GM12878 (cell line): ENCODE measurements at regions not wholly inside any gene's neighbourhood (a gene's known extent, or its start where the extent isn't known, plus 50 kb on each side); places are given as distances from the start of the nearest gene placed in this dataset.

Experiments
- ATAC-seq: fragments of 200-7000 bp; cut with Tn5 transposase; 3 replicates; pipeline ENCODE4 v1.9.1; 2020; ENCODE audit warnings: mild to moderate bottlenecking, moderate library complexity
- BruUV-seq: library from RNA; stranded (reverse); fragments of 400-500 nt; replicated peaks from 2 replicates; lab custom pipeline; 2021; lab: Mats Ljungman, UMichigan
- CTCF ChIA-PET: fragments of 300-600 bp; sonication (Branson Sonifier 250); formaldehyde crosslinking; extraction: SDS; loops from one replicate; lab custom pipeline; 2021; ENCODE audit warnings: inconsistent platforms; lab: Yijun Ruan, JAX
- POLR2A ChIA-PET: fragments of 350-600 bp; formaldehyde crosslinking; extraction: SDS; loops from one replicate; lab custom pipeline; 2021; ENCODE audit warnings: inconsistent platforms; lab: Charles Lee
- RAD21 ChIA-PET: fragments of 300-600 bp; sonication (Branson Sonifier 250); formaldehyde crosslinking; loops from one replicate; lab custom pipeline; 2023; ENCODE audit warnings: antibody characterized with exemption; ENCODE audit not compliant: unreplicated experiment; lab: Charles Lee
- SMC1A ChIA-PET: fragments of 300-600 bp; sonication (Branson Sonifier 250); formaldehyde crosslinking; loops from one replicate; lab custom pipeline; 2023; ENCODE audit not compliant: unreplicated experiment, uncharacterized antibody; lab: Charles Lee
- DNase-seq: peaks from one replicate; pipeline ENCODE4 v3.0.0-alpha.2; 2011; ENCODE audit warnings: low read depth, low spot score
- FAIRE-seq: peaks from 3 replicates; lab custom pipeline; 2011; peaks lifted over from hg19 to GRCh38; lab: Jason Lieb, UNC
- H2AFZ ChIP-seq: 2 replicates; pipeline ENCODE4 v1.6.0; 2011; ENCODE audit warnings: low read depth, low read length, control low read depth; ENCODE audit not compliant: control insufficient read depth
- H3K27ac ChIP-seq: 2 replicates; pipeline ENCODE4 v1.5.1; 2011; ENCODE audit warnings: control low read depth; ENCODE audit not compliant: control insufficient read depth, insufficient read depth
- H3K27me3 ChIP-seq, 2 experiments: replicated peaks in 1 of 2; 2 replicates each; pipeline versions ENCODE4 v1.6.0 to v1.6.1; 2011; ENCODE audit warnings: low read length in 1 of 2; ENCODE audit not compliant: control insufficient read depth in 2 of 2, insufficient read depth in 2 of 2
- H3K36me3 ChIP-seq, 2 experiments: 2 replicates each; pipeline ENCODE4 v1.5.1; 2011; ENCODE audit warnings: low read length in 1 of 2; ENCODE audit not compliant: control insufficient read depth in 2 of 2, insufficient read depth in 2 of 2
- H3K4me1 ChIP-seq: 2 replicates; pipeline ENCODE4 v1.6.1; 2011; ENCODE audit warnings: mild to moderate bottlenecking, low read length, moderate library complexity, mixed read lengths; ENCODE audit not compliant: control insufficient read depth, insufficient read depth
- H3K4me2 ChIP-seq: 2 replicates; pipeline ENCODE4 v1.6.0; 2011; ENCODE audit warnings: control low read depth; ENCODE audit not compliant: control insufficient read depth, insufficient read depth
- H3K4me3 ChIP-seq: fragments of 200-600 bp; sonication (generic); 2 replicates; pipeline ENCODE4 v1.5.1; 2016
- H3K79me2 ChIP-seq: 2 replicates; pipeline ENCODE4 v1.6.0; 2011; ENCODE audit warnings: low read length; ENCODE audit not compliant: control insufficient read depth, insufficient read depth
- H3K9ac ChIP-seq: 2 replicates; pipeline ENCODE4 v1.8.0; 2011; ENCODE audit warnings: low read length, control low read depth, mixed read lengths; ENCODE audit not compliant: control insufficient read depth, insufficient read depth
- H3K9me3 ChIP-seq: replicated peaks from 3 replicates; pipeline ENCODE4 v1.5.1; 2011; ENCODE audit warnings: mild to moderate bottlenecking, low read length; ENCODE audit not compliant: control insufficient read depth, insufficient read depth
- H4K20me1 ChIP-seq: 2 replicates; pipeline ENCODE4 v1.6.0; 2011; ENCODE audit not compliant: control insufficient read depth, insufficient read depth
- CEBPB ChIP-seq, 2 experiments: fragments of 150-350 bp in 1 of 2; IDR thresholded peaks; 2 replicates each; pipeline ENCODE4 v1.6.1; 2012 to 2014; ENCODE audit warnings: low read depth in 2 of 2, low read length in 2 of 2, borderline replicate concordance in 1 of 2, inconsistent platforms in 1 of 2
- FOXM1 ChIP-seq: IDR thresholded peaks from 2 replicates; pipeline ENCODE4 v1.6.1; 2012; ENCODE audit warnings: low read depth, mild to moderate bottlenecking, inconsistent platforms, low read length, moderate library complexity
- KAT2A ChIP-seq: conservative IDR thresholded peaks from 2 replicates; pipeline ENCODE4 v1.6.1; 2011; ENCODE audit warnings: low read depth, low read length; ENCODE audit not compliant: control insufficient read depth
- NBN ChIP-seq: fragments of 450-650 bp; IDR thresholded peaks from 2 replicates; pipeline ENCODE4 v1.6.1; 2016
- NR2C1 ChIP-seq: fragments of 450-650 bp; IDR thresholded peaks from 2 replicates; pipeline ENCODE4 v1.6.1; 2017; ENCODE audit warnings: antibody characterized with exemption, mild to moderate bottlenecking, moderate library complexity
- TAF1 ChIP-seq: IDR thresholded peaks from 2 replicates; pipeline ENCODE4 v1.6.1; 2011; ENCODE audit warnings: mild to moderate bottlenecking, low read depth, low read length, borderline replicate concordance
- TCF12 ChIP-seq: IDR thresholded peaks from 2 replicates; pipeline ENCODE4 v1.6.1; 2011; ENCODE audit warnings: low read depth, mild to moderate bottlenecking, low read length
- TCF3 ChIP-seq: IDR thresholded peaks from 2 replicates; pipeline ENCODE4 v1.6.1; 2012; ENCODE audit warnings: low read depth, mild to moderate bottlenecking, low read length, borderline replicate concordance; ENCODE audit not compliant: insufficient read depth
- TCF7 ChIP-seq: IDR thresholded peaks from 2 replicates; pipeline ENCODE4 v1.6.1; 2014; ENCODE audit warnings: antibody characterized with exemption, borderline replicate concordance
- ZNF384 ChIP-seq: IDR thresholded peaks from 2 replicates; pipeline ENCODE4 v1.6.1; 2012; ENCODE audit warnings: low read depth, mild to moderate bottlenecking, low read length, improper control_type of control experiment, borderline replicate concordance
- WGBS: methylation state at CpG from one replicate; pipeline ENCODE4 v1.1.6; 2016; ENCODE audit warnings: low lambda C conversion rate; ENCODE audit not compliant: insufficient replicate concordance, insufficient coverage; ENCODE audit errors: missing lambda C conversion rate; 5-methylcytosine and 5-hydroxymethylcytosine counted together
- in situ Hi-C: fragments of 300-500 bp; cut with MboI; formaldehyde crosslinking; loops from 9 replicates; pipeline ENCODE4 v1.14.3; 2018; ENCODE audit warnings: mixed read lengths
- intact Hi-C: fragments of 100-400 bp; cut with micrococcal nuclease; formaldehyde crosslinking; loops from one replicate; pipeline ENCODE4 v1.14.2; 2022; ENCODE audit not compliant: unreplicated experiment
- TF ChIP-seq, protein P1 (sequence below): fragments of 450-650 bp; IDR thresholded peaks from 2 replicates; pipeline ENCODE4 v1.6.1; 2018; ENCODE audit warnings: borderline replicate concordance, mild to moderate bottlenecking; ENCODE audit not compliant: partially characterized antibody

DNA sequence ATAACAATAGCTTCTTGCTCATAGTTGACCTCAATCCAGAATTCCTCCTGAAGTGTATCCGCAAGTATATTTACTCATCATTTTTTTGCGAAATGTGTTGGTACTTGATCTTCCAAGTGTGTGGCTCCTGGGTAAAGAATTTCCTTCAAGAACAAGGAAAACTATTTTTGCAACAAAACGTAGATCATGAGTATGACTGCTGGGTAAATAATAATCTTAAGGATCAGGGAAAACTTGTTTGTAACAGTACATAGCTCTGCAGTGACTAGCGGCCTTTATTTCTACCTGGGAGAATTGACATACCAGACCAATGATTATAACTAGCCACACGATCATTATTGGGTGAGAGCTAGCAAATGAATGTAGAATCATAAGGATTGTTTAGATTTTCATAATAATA, 1311.7 kb downstream of the ARAP2 start:
- H3K9ac ChIP-seq = no peak overlapping the region
- no peaks in the 10 kb centered on the region for H3K79me2 ChIP-seq
- 29% methylated on average over 5 of the region's 5 CpGs for WGBS
- H3K9me3 ChIP-seq = no peaks in the 10 kb centered on the region
- POLR2A ChIA-PET = no interaction called here
- no peaks in the 10 kb centered on the region for H3K4me1 ChIP-seq
- CTCF ChIA-PET = no interaction called here
- H4K20me1 ChIP-seq = no peaks in the 10 kb centered on the region
- RAD21 ChIA-PET = no interaction called here
- H3K4me2 ChIP-seq = no peak overlapping the region
- H3K27me3 ChIP-seq = no peaks in the 10 kb centered on the region
- H3K36me3 ChIP-seq = no peaks in the 10 kb centered on the region
- no peak overlapping the region for H3K27ac ChIP-seq
- no TSS peak for BruUV-seq
- no peak overlapping the region for H2AFZ ChIP-seq
- intact Hi-C loops (no loop called here), in situ Hi-C loops (no loop called here)
- DNase-seq = no peak
- SMC1A ChIA-PET = no interaction called here
- ATAC-seq = no peak
- TF ChIP-seq KAT2A (no peak), NBN (no peak), FOXM1 (no peak), TCF7 (no peak), ZNF384 (no peak), CEBPB (IDR thresholded peaks at IDR 0.05; ENCODE audit: borderline replicate concordance in 1 of 2, low read depth in 2 of 2, low read length in 2 of 2) (no peak), NR2C1 (no peak), TAF1 (no peak), TCF3 (no peak), TCF12 (no peak)
- TF ChIP-seq, protein P1, sequence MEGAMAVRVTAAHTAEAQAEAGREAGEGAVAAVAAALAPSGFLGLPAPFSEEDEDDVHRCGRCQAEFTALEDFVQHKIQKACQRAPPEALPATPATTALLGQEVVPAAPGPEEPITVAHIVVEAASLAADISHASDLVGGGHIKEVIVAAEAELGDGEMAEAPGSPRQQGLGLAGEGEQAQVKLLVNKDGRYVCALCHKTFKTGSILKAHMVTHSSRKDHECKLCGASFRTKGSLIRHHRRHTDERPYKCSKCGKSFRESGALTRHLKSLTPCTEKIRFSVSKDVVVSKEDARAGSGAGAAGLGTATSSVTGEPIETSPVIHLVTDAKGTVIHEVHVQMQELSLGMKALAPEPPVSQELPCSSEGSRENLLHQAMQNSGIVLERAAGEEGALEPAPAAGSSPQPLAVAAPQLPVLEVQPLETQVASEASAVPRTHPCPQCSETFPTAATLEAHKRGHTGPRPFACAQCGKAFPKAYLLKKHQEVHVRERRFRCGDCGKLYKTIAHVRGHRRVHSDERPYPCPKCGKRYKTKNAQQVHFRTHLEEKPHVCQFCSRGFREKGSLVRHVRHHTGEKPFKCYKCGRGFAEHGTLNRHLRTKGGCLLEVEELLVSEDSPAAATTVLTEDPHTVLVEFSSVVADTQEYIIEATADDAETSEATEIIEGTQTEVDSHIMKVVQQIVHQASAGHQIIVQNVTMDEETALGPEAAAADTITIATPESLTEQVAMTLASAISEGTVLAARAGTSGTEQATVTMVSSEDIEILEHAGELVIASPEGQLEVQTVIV = no peak
- H3K4me3 ChIP-seq = no peak overlapping the region
- FAIRE-seq = no peak
